ENCODE measurements at regions not wholly inside any gene's neighbourhood (a gene's known extent, or its start where the extent isn't known, plus 50 kb on each side); places are given as distances from the start of the nearest gene placed in this dataset.

- H3K27me3 Mint-ChIP-seq, result no peaks in the 10 kb centered on the region
- H3K4me3 Mint-ChIP-seq, result no peak overlapping the region
- DNase-seq (no peak), ATAC-seq (ENCODE audit: low read depth) (no peak)
- H3K27ac Mint-ChIP-seq, result no peak overlapping the region
- intact Hi-C loops (cut with micrococcal nuclease), result no loop called here
- WGBS (ENCODE audit: insufficient coverage), result 95% methylated on average over 4 of the region's 8 CpGs
- Histone ChIP-seq H2AFZ (ENCODE audit: insufficient read depth, low read depth, low read length, poor library complexity, severe bottlenecking) (no peak overlapping the region), H4K20me1 (ENCODE audit: control insufficient read depth, insufficient read depth, low read length, poor library complexity, severe bottlenecking) (no peaks in the 10 kb centered on the region), H3K27ac (ENCODE audit: low read length in 2 of 2) (no peak overlapping the region), H3K27me3 (replicated peaks in 1 of 4; ENCODE audit: control extremely low read depth in 1 of 4, control insufficient read depth in 3 of 4, insufficient read depth in 4 of 4, low read length in 3 of 4) (peaks cover 0 to 6% (median 0%) of the 10 kb centered on the region in 4 experiments), H3K79me2 (ENCODE audit: control insufficient read depth, insufficient read depth, low read length) (no peaks in the 10 kb centered on the region), H3K4me1 (ENCODE audit: control insufficient read depth in 2 of 2, insufficient read depth in 2 of 2, low read length in 2 of 2) (no peaks in the 10 kb centered on the region), H3K36me3 (replicated peaks in 1 of 2; ENCODE audit: control extremely low read depth in 1 of 2, control insufficient read depth in 1 of 2, extremely low read depth in 1 of 2, insufficient read depth in 2 of 2, low read length in 1 of 2) (no peaks in the 10 kb centered on the region), H3K9me3 (ENCODE audit: control extremely low read depth in 1 of 3, control insufficient read depth in 2 of 3, insufficient read depth in 1 of 3, low read length in 2 of 3) (no peaks in the 10 kb centered on the region), H3K4me2 (replicated peaks; ENCODE audit: low read depth, low read length, poor library complexity, severe bottlenecking) (no peak overlapping the region), H3K9ac (ENCODE audit: low read length) (no peak overlapping the region), H3K4me3 (ENCODE audit: control extremely low read depth in 1 of 5, extremely low read depth in 1 of 5, insufficient read depth in 1 of 5, low read depth in 2 of 5, low read length in 4 of 5) (no peak overlapping the region)
- CTCF ChIA-PET, result no interaction called here
- no peaks in the 10 kb centered on the region for H3K9me3 Mint-ChIP-seq (ENCODE audit: insufficient read depth)
- TF ChIP-seq EZH2 (IDR thresholded peaks at IDR 0.05; ENCODE audit: borderline replicate concordance, insufficient read depth, low read depth, low read length, poor library complexity, severe bottlenecking), result no peak
- TF ChIP-seq, protein P1, sequence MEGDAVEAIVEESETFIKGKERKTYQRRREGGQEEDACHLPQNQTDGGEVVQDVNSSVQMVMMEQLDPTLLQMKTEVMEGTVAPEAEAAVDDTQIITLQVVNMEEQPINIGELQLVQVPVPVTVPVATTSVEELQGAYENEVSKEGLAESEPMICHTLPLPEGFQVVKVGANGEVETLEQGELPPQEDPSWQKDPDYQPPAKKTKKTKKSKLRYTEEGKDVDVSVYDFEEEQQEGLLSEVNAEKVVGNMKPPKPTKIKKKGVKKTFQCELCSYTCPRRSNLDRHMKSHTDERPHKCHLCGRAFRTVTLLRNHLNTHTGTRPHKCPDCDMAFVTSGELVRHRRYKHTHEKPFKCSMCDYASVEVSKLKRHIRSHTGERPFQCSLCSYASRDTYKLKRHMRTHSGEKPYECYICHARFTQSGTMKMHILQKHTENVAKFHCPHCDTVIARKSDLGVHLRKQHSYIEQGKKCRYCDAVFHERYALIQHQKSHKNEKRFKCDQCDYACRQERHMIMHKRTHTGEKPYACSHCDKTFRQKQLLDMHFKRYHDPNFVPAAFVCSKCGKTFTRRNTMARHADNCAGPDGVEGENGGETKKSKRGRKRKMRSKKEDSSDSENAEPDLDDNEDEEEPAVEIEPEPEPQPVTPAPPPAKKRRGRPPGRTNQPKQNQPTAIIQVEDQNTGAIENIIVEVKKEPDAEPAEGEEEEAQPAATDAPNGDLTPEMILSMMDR (IDR thresholded peaks at IDR 0.05), result no peak
- no peaks in the 10 kb centered on the region for H3K4me1 Mint-ChIP-seq
- POLR2A ChIA-PET, result no interaction called here
These were observed 572.7 kb downstream of the AJAP1 start for GRCh38 chr1:5227114-5227513.

GRCh38 chr1:5225707-5226704 lies 571.6 kb downstream of the AJAP1 start:
- POLR2A ChIA-PET, result no interaction called here
- Mint-ChIP-seq H3K9me3 (ENCODE audit: insufficient read depth) (no peaks in the 10 kb centered on the region), H3K27ac (no peak overlapping the region), H3K4me3 (no peak overlapping the region), H3K27me3 (no peaks in the 10 kb centered on the region), H3K4me1 (no peaks in the 10 kb centered on the region)
- no peak overlapping the region for H3K27ac ChIP-seq (ENCODE audit: low read length in 2 of 2)
- WGBS (ENCODE audit: insufficient coverage), result 46% methylated on average over 11 of the region's 20 CpGs
- no peaks in the 10 kb centered on the region for H3K79me2 ChIP-seq (ENCODE audit: control insufficient read depth, insufficient read depth, low read length)
- no peaks in the 10 kb centered on the region for H3K4me1 ChIP-seq (ENCODE audit: control insufficient read depth in 2 of 2, insufficient read depth in 2 of 2, low read length in 2 of 2)
- no peaks in the 10 kb centered on the region for H3K9me3 ChIP-seq (ENCODE audit: control extremely low read depth in 1 of 3, control insufficient read depth in 2 of 3, insufficient read depth in 1 of 3, low read length in 2 of 3)
- DNase-seq (no peak), ATAC-seq (ENCODE audit: low read depth) (no peak)
- no peak overlapping the region for H3K4me3 ChIP-seq (ENCODE audit: control extremely low read depth in 1 of 5, extremely low read depth in 1 of 5, insufficient read depth in 1 of 5, low read depth in 2 of 5, low read length in 4 of 5)
- no peak overlapping the region for H3K4me2 ChIP-seq (replicated peaks; ENCODE audit: low read depth, low read length, poor library complexity, severe bottlenecking)
- H4K20me1 ChIP-seq (ENCODE audit: control insufficient read depth, insufficient read depth, low read length, poor library complexity, severe bottlenecking), result no peaks in the 10 kb centered on the region
- H3K36me3 ChIP-seq (replicated peaks in 1 of 2; ENCODE audit: control extremely low read depth in 1 of 2, control insufficient read depth in 1 of 2, extremely low read depth in 1 of 2, insufficient read depth in 2 of 2, low read length in 1 of 2), result no peaks in the 10 kb centered on the region
- CTCF ChIA-PET, result no interaction called here
- no peak overlapping the region for H3K9ac ChIP-seq (ENCODE audit: low read length)
- no peak overlapping the region for H2AFZ ChIP-seq (ENCODE audit: insufficient read depth, low read depth, low read length, poor library complexity, severe bottlenecking)
- TF ChIP-seq, protein P1 (IDR thresholded peaks at IDR 0.05), result no peak
- H3K27me3 ChIP-seq (replicated peaks in 1 of 4; ENCODE audit: control extremely low read depth in 1 of 4, control insufficient read depth in 3 of 4, insufficient read depth in 4 of 4, low read length in 3 of 4), result peaks cover 0 to 6% (median 0%) of the 10 kb centered on the region in 4 experiments
- intact Hi-C loops (cut with micrococcal nuclease), result no loop called here
